Fibroblast of upper back skin (primary cell): ENCODE measurements at regions not wholly inside any gene's neighbourhood (a gene's known extent, or its start where the extent isn't known, plus 50 kb on each side); places are given as distances from the start of the nearest gene placed in this dataset.
"Not testable (repeated sequence)": the region's sequence is repeated elsewhere in the genome, so short reads cannot be mapped to it uniquely, and the experiment has no call there.

Experiments
- DNase-seq: peaks from one replicate; pipeline ENCODE4 v3.0.0-alpha.2; 2013

DNA sequence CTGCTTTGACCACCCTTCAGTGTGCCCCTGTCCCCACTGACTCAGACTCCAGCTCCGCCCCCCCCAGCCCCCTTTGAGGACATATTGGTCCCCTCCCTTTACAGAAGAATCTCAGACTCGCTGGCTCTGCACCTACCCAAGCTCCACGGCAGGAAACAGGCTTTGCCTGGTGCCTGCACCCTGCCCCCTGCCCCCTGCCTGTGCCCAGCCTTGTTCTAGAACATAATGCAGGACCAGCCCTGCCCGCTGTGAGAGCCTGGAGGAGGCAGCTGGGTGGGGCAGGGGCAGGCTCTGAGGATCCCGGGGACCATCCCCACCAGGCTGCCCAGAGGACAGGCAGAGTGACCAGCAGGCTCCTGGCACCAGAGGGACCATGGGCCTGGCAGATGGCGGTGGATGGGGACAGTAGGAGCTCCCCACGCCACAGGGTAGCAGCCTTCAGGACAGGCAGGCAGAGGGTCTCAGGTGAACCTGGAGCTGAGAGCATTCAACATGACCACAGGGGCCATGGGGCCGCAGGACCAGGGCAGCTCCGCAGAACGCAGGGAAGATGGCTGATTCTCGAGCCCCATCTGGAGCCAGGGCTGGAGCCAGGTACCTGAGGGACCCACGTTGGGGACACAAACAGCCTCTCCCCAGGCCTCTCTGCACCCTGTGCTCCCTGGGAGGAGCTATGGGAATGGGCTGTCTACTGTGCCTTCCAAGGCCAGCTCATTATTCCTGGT is 165.0 kb upstream of the FOXD4L5 start:
- not testable (repeated sequence) for DNase-seq

DNA sequence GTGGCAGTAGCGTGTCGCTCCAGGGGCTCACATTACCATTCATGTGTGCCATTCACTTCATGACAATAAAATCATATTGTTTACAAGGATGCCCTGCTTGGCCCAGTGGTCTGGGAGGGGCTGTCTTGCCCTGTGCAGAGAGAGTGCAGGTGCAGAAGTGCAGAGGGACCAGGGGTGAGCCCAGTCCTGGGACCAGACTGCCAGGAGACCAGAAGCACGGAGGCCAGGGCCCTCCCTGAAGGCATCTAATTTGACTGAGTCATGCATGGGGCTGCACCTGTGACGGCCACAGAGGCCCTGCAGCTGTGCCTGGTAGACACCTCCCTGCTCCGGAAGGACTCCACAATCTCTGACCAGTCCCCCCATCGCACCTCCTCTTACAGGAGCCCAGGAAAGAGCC is 164.4 kb upstream of the FOXD4L5 start:
- no peak for DNase-seq

GRCh38 chr9:65447146-65447545 is 162.1 kb upstream of the FOXD4L5 start:
- not testable (repeated sequence) for DNase-seq

DNA sequence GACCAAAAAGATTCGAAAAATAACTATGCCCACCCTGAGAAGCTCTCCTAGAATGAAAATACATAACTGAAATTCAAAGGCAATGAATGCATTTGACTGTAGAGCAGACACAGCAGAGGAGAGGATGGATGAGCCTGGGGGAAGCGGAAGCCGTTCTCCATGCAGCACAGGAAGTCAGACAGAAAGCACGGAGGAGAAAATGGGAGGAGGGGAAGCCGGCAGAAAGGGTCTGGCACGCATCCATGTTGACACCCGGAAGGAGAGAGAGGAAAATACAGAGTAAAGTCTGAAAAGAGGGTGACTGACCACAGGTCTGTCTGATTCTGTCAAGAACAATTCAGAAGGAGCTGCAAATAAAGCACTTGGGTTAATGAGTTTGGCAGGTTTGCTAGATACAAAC is 161.0 kb upstream of the FOXD4L5 start:
- not testable (repeated sequence) for DNase-seq

DNA sequence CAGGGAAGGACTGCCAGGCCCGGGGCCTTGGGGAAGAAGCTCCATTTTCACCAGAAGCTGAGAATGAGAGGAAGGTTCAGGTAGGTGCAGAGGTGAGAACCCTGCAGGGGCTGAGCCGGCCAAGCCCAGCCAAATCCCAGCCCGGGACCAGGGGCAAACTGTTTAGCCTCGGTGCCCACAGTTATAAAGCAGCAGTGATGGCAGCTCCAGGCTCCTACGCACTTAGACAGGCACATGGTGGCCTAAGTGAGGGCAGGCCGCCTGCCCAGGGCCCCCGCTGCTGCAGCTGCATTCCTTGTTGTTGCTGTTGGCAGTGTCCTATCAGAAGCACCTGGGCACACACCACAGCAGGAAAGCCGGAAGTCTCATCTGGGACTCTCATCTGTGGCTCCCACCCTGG is 159.9 kb upstream of the FOXD4L5 start:
- DNase-seq, result no peak

DNA sequence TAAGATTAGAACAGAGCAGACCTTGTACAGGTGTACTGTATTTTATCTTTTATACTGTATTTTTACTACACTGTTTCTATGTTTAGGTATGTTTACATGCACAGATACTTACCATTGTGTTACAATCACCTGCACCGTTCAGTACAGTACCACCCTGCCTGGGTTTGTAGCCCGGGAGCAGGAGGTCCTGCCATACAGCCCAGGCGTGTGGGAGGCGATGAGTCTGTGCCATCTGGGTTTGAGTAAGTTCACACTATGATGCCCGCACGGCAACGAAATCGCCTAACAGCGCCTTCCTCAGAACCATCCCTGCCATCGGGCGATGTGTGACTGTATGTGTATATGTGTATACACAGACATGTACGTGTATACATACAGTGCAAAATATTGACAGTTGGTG is 157.1 kb upstream of the FOXD4L5 start:
- not testable (repeated sequence) for DNase-seq

DNA sequence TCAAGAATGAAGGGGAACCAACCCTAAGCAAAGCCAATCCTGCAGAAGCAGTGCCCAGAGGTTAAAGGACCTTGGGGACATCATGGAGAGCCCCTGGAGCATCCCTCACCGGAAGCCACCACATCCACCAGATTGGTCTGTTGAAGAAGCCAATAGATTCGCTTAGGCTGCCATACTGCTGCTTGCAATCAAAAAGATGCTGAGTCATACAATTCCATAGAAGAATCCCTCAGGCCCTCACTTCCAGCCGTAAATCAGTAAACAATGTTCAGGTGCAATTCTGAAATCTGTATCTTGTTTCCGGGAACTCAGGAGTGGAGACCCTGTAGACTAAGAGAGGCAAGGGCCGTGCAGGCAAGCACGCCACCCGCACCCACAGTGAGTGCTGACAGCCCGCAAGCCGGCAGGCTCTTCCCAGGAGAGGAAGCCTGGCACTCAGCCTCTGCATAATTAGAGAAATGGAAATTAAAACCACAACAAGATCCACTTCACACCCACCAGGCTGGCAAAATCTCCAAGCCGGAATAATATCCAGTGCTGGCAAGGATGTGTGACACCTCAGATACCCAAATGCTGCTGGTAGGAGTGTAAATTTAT is 156.4 kb upstream of the FOXD4L5 start:
- DNase-seq, result not testable (repeated sequence)

DNA sequence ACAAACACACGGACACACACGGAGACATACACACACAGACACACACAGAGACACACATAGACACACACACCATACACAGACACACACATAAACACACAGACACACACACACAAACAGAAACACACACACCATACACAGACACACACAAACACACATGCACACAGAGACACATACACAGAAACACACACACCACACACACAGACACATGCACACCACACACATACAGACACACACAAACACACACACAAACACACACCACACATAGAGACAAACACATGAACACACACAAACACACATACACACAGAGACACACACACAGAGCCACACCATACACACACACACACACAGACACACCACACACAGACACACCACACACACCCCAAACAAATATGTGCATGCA is 152.7 kb upstream of the FOXD4L5 start:
- no peak for DNase-seq

GRCh38 chr9:65435464-65435863 is 150.5 kb upstream of the FOXD4L5 start:
- DNase-seq, result no peak

DNA sequence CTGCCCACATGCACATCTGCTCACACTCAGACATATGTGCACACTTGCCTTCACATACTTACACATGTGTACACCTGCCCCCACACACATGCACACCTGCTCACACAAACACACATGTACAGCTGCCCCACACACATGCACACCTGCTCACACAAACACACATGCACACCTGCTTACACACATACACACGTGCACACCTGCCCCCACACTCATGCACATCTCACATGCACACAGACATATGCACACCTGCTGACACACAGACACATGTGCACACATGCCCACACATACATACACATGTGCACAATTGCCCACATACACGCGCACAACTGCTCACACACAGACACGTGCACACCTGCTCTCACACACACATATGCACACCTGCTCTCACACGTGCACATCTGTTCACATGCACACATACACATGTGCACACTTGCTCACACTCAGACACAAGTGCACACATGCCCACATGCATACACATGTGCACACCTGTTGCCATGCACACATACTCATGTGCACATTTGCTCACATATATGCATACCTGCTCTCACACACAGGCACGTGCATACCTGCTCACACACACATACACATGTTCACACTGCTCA is 147.8 kb upstream of the FOXD4L5 start:
- DNase-seq, result no peak

DNA sequence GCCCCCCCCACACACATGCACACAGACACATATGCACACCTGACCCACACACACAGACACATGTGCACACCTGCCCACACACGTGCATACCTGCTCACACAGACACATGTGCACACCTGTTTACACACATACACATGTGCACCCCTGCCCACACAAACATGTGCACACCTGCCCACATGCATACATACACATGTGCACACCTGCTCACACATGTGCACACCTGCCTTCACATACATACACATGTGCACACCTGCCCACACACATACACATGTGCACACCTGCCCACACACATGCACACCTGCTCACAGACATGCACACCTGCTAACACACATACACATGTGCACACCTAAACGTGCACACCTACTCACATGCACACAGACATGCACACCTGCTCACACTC is 147.0 kb upstream of the FOXD4L5 start:
- DNase-seq, result no peak

DNA sequence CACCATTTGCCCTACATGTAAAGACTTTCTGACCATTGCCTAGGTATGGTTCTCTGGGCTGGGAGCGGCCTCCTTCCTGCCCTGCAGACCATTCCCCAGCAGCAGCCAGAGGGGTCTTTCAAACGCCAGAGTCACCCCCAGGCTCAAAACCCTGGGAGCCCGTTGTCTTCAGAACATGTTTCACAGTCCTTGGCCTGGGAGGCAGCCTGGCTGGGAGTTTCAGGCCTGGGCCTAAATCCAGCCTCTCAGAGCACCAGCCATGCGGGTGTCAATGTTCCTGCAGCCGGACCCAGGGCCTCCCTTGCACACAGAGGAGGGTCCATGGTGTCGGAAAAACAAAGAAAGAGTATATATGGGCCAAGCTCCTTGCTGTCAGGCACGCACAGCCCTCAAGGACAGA is 145.2 kb upstream of the FOXD4L5 start:
- DNase-seq, result no peak

- not testable (repeated sequence) for DNase-seq
These were observed 142.4 kb upstream of the FOXD4L5 start for GRCh38 chr9:65427361-65427760.

DNA sequence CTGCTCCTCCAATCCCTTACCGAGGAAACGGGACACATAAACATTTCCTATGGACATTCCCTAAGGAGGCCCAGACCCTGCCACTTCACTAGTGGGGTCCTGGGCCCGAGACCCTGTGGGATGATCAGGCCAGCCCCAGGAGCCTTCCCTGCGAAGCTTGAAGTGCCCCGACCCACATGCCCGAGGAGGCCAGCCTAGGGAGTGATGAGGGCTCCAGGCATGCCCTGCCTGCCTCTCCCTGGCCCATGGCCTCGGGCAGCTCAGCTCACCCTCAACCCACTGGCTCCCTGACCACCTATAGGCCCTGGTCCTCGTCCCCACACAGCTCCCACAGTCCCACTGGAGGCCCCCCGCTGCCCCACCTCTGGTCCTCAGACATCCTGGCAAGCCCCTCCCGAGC is 141.8 kb upstream of the FOXD4L5 start:
- not testable (repeated sequence) for DNase-seq

GRCh38 chr9:65426231-65426630 is 141.2 kb upstream of the FOXD4L5 start:
- no peak for DNase-seq

- DNase-seq, result not testable (repeated sequence)
These were observed 140.2 kb upstream of the FOXD4L5 start for GRCh38 chr9:65425183-65425582.

- DNase-seq, result not testable (repeated sequence)
These were observed 139.5 kb upstream of the FOXD4L5 start for GRCh38 chr9:65424437-65424984.

DNA sequence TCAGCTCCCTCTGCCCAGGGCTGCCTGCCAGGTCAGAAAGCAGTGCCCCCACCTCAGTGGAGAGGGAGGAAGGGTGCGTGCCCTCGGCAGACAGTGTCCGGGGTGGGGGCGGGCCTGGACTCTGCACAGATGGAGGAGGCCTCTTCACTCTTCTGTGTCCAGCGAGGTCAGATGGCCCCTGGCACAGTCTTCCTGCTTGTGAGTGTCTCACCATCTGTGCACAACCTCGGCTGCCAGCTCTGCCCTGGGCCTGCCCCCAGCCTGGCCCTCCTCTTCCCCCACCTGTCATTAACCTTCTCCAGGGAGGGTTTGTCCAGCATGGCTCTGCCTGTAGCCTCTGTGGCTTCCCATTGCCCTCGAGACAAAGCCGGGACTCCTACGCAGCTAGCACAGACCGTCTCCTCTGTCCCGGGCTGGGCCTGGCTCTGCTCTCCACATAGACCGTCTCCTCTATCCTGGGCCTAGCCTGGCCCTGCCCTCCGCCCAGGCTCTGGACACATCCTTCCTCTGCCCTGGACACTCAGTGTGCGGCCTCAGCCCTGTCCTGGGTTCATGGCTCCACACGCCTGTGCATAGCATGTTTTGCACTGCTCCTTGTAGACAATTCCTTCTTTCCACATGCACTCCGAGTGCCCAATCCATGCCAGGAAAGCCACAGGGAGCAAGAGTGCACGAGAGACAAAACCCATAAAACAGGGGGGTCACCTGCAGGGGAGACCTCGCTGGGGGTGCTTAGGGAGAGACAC is 138.9 kb upstream of the FOXD4L5 start:
- not testable (repeated sequence) for DNase-seq

- not testable (repeated sequence) for DNase-seq
These were observed 138.1 kb upstream of the FOXD4L5 start for GRCh38 chr9:65422966-65423690.

DNA sequence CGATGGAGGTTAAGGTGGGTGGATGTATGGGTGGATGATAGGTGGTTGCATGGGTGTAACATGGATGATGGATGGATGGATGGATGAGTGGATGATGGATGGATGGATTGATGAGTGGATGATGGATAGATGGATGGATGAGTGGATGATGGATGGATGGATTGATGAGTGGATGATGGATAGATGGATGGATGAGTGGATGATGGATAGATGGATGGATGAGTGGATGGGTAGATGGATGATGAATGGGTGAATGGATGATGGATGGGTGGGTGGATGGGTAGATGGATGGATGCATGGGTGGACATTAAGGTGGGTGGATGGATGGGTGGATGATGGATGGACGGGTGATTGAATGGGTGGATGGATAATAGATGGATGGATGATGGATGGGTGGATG is 136.5 kb upstream of the FOXD4L5 start:
- DNase-seq, result not testable (repeated sequence)

DNA sequence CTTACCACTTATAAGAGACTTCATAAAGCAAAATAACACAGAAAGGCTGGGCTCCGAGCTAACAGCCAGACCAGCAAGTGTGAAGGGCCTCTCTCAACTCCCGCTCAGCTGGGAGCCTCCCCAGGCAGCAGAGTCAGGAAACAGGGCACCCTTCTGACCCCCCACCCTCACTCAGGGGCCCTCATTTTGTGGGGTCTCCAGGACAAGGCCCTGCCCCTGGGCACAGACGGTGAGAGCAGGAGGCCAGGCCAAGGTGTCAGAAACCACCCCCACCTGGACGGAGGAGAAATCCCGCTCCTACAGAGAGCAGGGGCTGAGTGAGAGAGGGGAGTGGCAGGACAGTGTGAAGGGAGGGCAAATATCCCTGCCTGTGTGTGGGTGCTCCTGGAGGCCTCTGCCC is 135.8 kb upstream of the FOXD4L5 start:
- no peak for DNase-seq

GRCh38 chr9:65418966-65419365 is 134.0 kb upstream of the FOXD4L5 start:
- DNase-seq, result not testable (repeated sequence)

DNA sequence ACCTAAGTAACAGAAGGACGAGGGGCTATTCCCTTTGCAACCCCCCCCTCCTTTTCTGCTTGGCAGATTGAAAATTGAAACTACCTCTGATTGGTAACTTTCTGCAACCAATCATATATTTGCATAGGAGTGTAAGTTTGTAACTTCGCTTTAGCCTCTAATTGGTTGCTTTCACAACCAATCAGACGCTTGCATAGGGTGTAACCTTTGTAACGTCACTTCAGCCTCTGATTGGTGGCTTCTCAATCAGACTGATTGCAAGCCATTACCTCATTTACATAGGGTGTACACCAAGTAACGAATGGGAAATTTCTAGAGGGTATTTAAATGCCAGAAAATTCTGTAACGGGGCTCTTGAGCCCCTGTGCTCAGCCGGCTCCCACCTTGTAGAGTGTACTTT is 131.9 kb upstream of the FOXD4L5 start:
- not testable (repeated sequence) for DNase-seq
